Panc1 (cell line): ENCODE measurements at regions not wholly inside any gene's neighbourhood (a gene's known extent, or its start where the extent isn't known, plus 50 kb on each side); places are given as distances from the start of the nearest gene placed in this dataset.

ENCODE experiments used
- POLR2AphosphoS5 ChIP-seq: IDR thresholded peaks from 2 replicates; pipeline ENCODE4 v1.6.1; 2012; ENCODE audit warnings: mild to moderate bottlenecking, low read depth, low read length, moderate library complexity
- SIN3A ChIP-seq: IDR thresholded peaks from 2 replicates; pipeline ENCODE4 v1.6.1; 2012; ENCODE audit warnings: low read depth, mild to moderate bottlenecking, low read length, moderate library complexity, borderline replicate concordance; ENCODE audit not compliant: insufficient read depth
- TCF7L2 ChIP-seq: IDR thresholded peaks from 2 replicates; pipeline ENCODE4 v1.6.1; 2011; ENCODE audit warnings: mild to moderate bottlenecking, low read depth, low read length, inconsistent platforms
- TF ChIP-seq, protein P1 (sequence below): fragments of 450-650 bp; IDR thresholded peaks from 2 replicates; pipeline ENCODE4 v1.5.1; 2017; ENCODE audit warnings: mild to moderate bottlenecking
- TF ChIP-seq, protein P2 (sequence below), 2 experiments: IDR thresholded peaks; 2 replicates each; pipeline ENCODE4 v1.6.1; 2011 to 2012; ENCODE audit warnings: low read depth in 2 of 2, control low read depth in 1 of 2, low read length in 1 of 2, mild to moderate bottlenecking in 1 of 2, moderate library complexity in 1 of 2; ENCODE audit not compliant: insufficient read depth in 1 of 2

DNA sequence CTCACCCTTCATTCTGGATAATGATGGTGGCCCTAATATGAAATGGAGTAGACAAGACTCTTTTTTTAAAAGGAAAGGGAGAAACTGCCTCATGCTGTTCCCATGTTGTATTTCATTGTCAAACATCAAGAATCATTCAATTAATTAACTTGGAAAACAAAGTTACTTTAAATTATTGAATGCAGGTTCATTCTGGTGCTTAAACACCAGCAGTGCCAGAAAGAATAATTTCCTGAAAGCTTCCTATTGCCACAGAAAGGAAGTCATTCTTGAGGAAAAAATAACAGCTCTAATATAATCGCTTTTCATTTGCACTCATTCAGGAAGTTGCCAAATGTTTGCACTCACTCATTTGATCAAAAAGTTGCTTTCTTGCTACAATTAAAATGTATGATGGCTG, 497.1 kb upstream of the CDH11 start:
- TF ChIP-seq, protein P1, sequence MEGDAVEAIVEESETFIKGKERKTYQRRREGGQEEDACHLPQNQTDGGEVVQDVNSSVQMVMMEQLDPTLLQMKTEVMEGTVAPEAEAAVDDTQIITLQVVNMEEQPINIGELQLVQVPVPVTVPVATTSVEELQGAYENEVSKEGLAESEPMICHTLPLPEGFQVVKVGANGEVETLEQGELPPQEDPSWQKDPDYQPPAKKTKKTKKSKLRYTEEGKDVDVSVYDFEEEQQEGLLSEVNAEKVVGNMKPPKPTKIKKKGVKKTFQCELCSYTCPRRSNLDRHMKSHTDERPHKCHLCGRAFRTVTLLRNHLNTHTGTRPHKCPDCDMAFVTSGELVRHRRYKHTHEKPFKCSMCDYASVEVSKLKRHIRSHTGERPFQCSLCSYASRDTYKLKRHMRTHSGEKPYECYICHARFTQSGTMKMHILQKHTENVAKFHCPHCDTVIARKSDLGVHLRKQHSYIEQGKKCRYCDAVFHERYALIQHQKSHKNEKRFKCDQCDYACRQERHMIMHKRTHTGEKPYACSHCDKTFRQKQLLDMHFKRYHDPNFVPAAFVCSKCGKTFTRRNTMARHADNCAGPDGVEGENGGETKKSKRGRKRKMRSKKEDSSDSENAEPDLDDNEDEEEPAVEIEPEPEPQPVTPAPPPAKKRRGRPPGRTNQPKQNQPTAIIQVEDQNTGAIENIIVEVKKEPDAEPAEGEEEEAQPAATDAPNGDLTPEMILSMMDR: no peak
- TF ChIP-seq SIN3A: no peak
- no peak for TF ChIP-seq POLR2AphosphoS5
- TF ChIP-seq, protein P2, sequence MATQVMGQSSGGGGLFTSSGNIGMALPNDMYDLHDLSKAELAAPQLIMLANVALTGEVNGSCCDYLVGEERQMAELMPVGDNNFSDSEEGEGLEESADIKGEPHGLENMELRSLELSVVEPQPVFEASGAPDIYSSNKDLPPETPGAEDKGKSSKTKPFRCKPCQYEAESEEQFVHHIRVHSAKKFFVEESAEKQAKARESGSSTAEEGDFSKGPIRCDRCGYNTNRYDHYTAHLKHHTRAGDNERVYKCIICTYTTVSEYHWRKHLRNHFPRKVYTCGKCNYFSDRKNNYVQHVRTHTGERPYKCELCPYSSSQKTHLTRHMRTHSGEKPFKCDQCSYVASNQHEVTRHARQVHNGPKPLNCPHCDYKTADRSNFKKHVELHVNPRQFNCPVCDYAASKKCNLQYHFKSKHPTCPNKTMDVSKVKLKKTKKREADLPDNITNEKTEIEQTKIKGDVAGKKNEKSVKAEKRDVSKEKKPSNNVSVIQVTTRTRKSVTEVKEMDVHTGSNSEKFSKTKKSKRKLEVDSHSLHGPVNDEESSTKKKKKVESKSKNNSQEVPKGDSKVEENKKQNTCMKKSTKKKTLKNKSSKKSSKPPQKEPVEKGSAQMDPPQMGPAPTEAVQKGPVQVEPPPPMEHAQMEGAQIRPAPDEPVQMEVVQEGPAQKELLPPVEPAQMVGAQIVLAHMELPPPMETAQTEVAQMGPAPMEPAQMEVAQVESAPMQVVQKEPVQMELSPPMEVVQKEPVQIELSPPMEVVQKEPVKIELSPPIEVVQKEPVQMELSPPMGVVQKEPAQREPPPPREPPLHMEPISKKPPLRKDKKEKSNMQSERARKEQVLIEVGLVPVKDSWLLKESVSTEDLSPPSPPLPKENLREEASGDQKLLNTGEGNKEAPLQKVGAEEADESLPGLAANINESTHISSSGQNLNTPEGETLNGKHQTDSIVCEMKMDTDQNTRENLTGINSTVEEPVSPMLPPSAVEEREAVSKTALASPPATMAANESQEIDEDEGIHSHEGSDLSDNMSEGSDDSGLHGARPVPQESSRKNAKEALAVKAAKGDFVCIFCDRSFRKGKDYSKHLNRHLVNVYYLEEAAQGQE (IDR thresholded peaks at IDR 0.05; ENCODE audit: insufficient read depth in 1 of 2, low read depth in 2 of 2, low read length in 1 of 2): no peak
- TF ChIP-seq TCF7L2: no peak
